GM23338 (cell line): ENCODE measurements at regions not wholly inside any gene's neighbourhood (a gene's known extent, or its start where the extent isn't known, plus 50 kb on each side); places are given as distances from the start of the nearest gene placed in this dataset.

Experiments used
- ATAC-seq: fragments of 200-7000 bp; cut with Tn5 transposase; 3 replicates; pipeline ENCODE4 v1.9.1; 2020
- DNase-seq: peaks from one replicate; pipeline ENCODE4 v3.0.0-alpha.2; 2015; ENCODE audit warnings: low spot score
- H2AFZ ChIP-seq: fragments of 200-600 bp; sonication (generic); 2 replicates; pipeline ENCODE4 v1.8.0; 2016; ENCODE audit warnings: antibody characterized with exemption, mild to moderate bottlenecking, moderate library complexity
- H3F3A ChIP-seq: fragments of 200-600 bp; sonication (generic); replicated peaks from 2 replicates; pipeline ENCODE4 v1.8.0; 2017; ENCODE audit warnings: antibody characterized with exemption, mixed run types, low read depth
- H3K27ac ChIP-seq: fragments of 200-600 bp; sonication (generic); 2 replicates; pipeline ENCODE4 v1.6.1; 2016; ENCODE audit warnings: low read depth
- H3K27me3 ChIP-seq: fragments of 200-600 bp; sonication (generic); 2 replicates; pipeline ENCODE4 v1.8.0; 2016; ENCODE audit warnings: mild to moderate bottlenecking, mixed run types, moderate library complexity; ENCODE audit not compliant: insufficient read depth
- H3K36me3 ChIP-seq: fragments of 200-600 bp; sonication (generic); 2 replicates; pipeline ENCODE4 v1.8.0; 2016; ENCODE audit warnings: mild to moderate bottlenecking; ENCODE audit not compliant: insufficient read depth
- H3K4me1 ChIP-seq: fragments of 200-600 bp; sonication (generic); 2 replicates; pipeline ENCODE4 v1.8.0; 2016; ENCODE audit warnings: mild to moderate bottlenecking, moderate library complexity; ENCODE audit not compliant: insufficient read depth
- H3K4me2 ChIP-seq: fragments of 200-600 bp; sonication (generic); 2 replicates; pipeline ENCODE4 v1.7.1; 2017; ENCODE audit warnings: mixed run types
- H3K4me3 ChIP-seq: fragments of 200-600 bp; sonication (generic); 2 replicates; pipeline ENCODE4 v1.6.1; 2016; ENCODE audit warnings: mixed run types
- H3K79me2 ChIP-seq: fragments of 200-600 bp; sonication (generic); replicated peaks from 2 replicates; pipeline ENCODE4 v1.8.0; 2017; ENCODE audit warnings: mild to moderate bottlenecking; ENCODE audit not compliant: insufficient read depth
- H3K9me2 ChIP-seq: fragments of 200-600 bp; sonication (generic); 2 replicates; pipeline ENCODE4 v1.8.0; 2017; ENCODE audit not compliant: insufficient read depth
- H4K20me1 ChIP-seq: fragments of 200-600 bp; sonication (generic); replicated peaks from 2 replicates; pipeline ENCODE4 v1.8.0; 2017; ENCODE audit warnings: mild to moderate bottlenecking; ENCODE audit not compliant: insufficient read depth
- H3K27ac Mint-ChIP-seq: 2 replicates; pipeline ENCODE4 v1.8.0; 2020; ENCODE audit warnings: inconsistent platforms, mild to moderate bottlenecking, moderate library complexity, mixed read lengths
- H3K27me3 Mint-ChIP-seq: 3 replicates; pipeline ENCODE4 v1.8.0; 2022; ENCODE audit warnings: low read depth, mild to moderate bottlenecking, moderate library complexity, mixed read lengths, inconsistent platforms; ENCODE audit not compliant: insufficient read depth, poor library complexity
- H3K36me3 Mint-ChIP-seq: 3 replicates; pipeline ENCODE4 v1.8.0; 2021; ENCODE audit warnings: low read depth, mild to moderate bottlenecking, inconsistent platforms, moderate library complexity, mixed read lengths
- H3K4me1 Mint-ChIP-seq: 3 replicates; pipeline ENCODE4 v1.8.0; 2020; ENCODE audit warnings: mild to moderate bottlenecking, inconsistent platforms, mixed read lengths
- H3K4me3 Mint-ChIP-seq: 3 replicates; pipeline ENCODE4 v1.8.0; 2021; ENCODE audit warnings: moderate library complexity, mild to moderate bottlenecking, inconsistent platforms, mixed read lengths
- H3K9me3 Mint-ChIP-seq: 3 replicates; pipeline ENCODE4 v1.8.0; 2020; ENCODE audit warnings: moderate library complexity, mild to moderate bottlenecking, inconsistent platforms, mixed read lengths
- CREB1 ChIP-seq: fragments of 250-450 bp; sonication (Bioruptor Pico); IDR thresholded peaks from 2 replicates; pipeline ENCODE4 v1.5.0; 2020; ENCODE audit warnings: low read depth, mild to moderate bottlenecking, moderate library complexity
- EZH2 ChIP-seq: fragments of 200-600 bp; sonication (generic); IDR thresholded peaks from one replicate; pipeline ENCODE4 v1.8.0; 2017; ENCODE audit warnings: antibody characterized with exemption, mild to moderate bottlenecking, low read depth; ENCODE audit not compliant: unreplicated experiment
- EZH2phosphoT487 ChIP-seq: fragments of 200-600 bp; sonication (generic); IDR thresholded peaks from one replicate; pipeline ENCODE4 v1.8.1; 2018; ENCODE audit warnings: antibody characterized with exemption; ENCODE audit not compliant: unreplicated experiment
- JUNB ChIP-seq: IDR thresholded peaks from one replicate; pipeline ENCODE4 v1.6.1; 2016; ENCODE audit warnings: antibody characterized with exemption; ENCODE audit not compliant: unreplicated experiment
- NANOG ChIP-seq: IDR thresholded peaks from 2 replicates; pipeline ENCODE4 v1.6.1; 2016; ENCODE audit warnings: antibody characterized with exemption, borderline replicate concordance
- POLR2AphosphoS5 ChIP-seq: IDR thresholded peaks from 2 replicates; pipeline ENCODE4 v1.6.1; 2016; ENCODE audit warnings: antibody characterized with exemption, low read depth
- REST ChIP-seq: IDR thresholded peaks from one replicate; pipeline ENCODE4 v1.6.1; 2018; ENCODE audit warnings: antibody characterized with exemption; ENCODE audit not compliant: unreplicated experiment
- STAT1 ChIP-seq: IDR thresholded peaks from one replicate; pipeline ENCODE4 v1.6.1; 2016; ENCODE audit warnings: antibody characterized with exemption; ENCODE audit not compliant: unreplicated experiment
- ZNF114 ChIP-seq: fragments of 250-450 bp; sonication (Bioruptor Pico); IDR thresholded peaks from 2 replicates; pipeline ENCODE4 v1.5.0; 2020; ENCODE audit warnings: mild to moderate bottlenecking, moderate library complexity
- ZNF331 ChIP-seq: fragments of 250-450 bp; sonication (Bioruptor Pico); IDR thresholded peaks from 2 replicates; pipeline ENCODE4 v1.5.0; 2020; ENCODE audit warnings: low read depth, mild to moderate bottlenecking, moderate library complexity
- TF ChIP-seq, protein P1 (sequence below): fragments of 250-450 bp; sonication (Bioruptor Pico); IDR thresholded peaks from 2 replicates; pipeline ENCODE4 v1.5.0; 2020; ENCODE audit warnings: mild to moderate bottlenecking, moderate library complexity
- TF ChIP-seq, protein P2 (sequence below): IDR thresholded peaks from 2 replicates; pipeline ENCODE4 v1.6.1; 2016; ENCODE audit warnings: antibody characterized with exemption
- TF ChIP-seq, protein P3 (sequence below), 2 experiments: fragments of 200-600 bp in 1 of 2; sonication (generic) in 1 of 2; conservative IDR thresholded peaks; 2 replicates each; pipeline versions ENCODE4 v1.5.1 to v1.6.1; 2016 to 2017; ENCODE audit warnings: antibody characterized with exemption in 2 of 2, low read depth in 2 of 2, mild to moderate bottlenecking in 2 of 2, moderate library complexity in 1 of 2

- Mint-ChIP-seq H3K9me3 (peaks cover 9% of the 10 kb centered on the region), H3K4me3 (no peak overlapping the region), H3K27me3 (peaks cover 3% of the 10 kb centered on the region), H3K27ac (no peak overlapping the region), H3K36me3 (peaks cover 4% of the 10 kb centered on the region; the same call in 2 of the 3 replicates), H3K4me1 (peaks cover 6% of the 10 kb centered on the region; the same call in 2 of the 3 replicates)
- H3K27ac ChIP-seq, result no peak overlapping the region
- TF ChIP-seq STAT1, result no peak
- TF ChIP-seq ZNF114 (CRISPR knock-in tag), result no peak
- TF ChIP-seq, protein P1, sequence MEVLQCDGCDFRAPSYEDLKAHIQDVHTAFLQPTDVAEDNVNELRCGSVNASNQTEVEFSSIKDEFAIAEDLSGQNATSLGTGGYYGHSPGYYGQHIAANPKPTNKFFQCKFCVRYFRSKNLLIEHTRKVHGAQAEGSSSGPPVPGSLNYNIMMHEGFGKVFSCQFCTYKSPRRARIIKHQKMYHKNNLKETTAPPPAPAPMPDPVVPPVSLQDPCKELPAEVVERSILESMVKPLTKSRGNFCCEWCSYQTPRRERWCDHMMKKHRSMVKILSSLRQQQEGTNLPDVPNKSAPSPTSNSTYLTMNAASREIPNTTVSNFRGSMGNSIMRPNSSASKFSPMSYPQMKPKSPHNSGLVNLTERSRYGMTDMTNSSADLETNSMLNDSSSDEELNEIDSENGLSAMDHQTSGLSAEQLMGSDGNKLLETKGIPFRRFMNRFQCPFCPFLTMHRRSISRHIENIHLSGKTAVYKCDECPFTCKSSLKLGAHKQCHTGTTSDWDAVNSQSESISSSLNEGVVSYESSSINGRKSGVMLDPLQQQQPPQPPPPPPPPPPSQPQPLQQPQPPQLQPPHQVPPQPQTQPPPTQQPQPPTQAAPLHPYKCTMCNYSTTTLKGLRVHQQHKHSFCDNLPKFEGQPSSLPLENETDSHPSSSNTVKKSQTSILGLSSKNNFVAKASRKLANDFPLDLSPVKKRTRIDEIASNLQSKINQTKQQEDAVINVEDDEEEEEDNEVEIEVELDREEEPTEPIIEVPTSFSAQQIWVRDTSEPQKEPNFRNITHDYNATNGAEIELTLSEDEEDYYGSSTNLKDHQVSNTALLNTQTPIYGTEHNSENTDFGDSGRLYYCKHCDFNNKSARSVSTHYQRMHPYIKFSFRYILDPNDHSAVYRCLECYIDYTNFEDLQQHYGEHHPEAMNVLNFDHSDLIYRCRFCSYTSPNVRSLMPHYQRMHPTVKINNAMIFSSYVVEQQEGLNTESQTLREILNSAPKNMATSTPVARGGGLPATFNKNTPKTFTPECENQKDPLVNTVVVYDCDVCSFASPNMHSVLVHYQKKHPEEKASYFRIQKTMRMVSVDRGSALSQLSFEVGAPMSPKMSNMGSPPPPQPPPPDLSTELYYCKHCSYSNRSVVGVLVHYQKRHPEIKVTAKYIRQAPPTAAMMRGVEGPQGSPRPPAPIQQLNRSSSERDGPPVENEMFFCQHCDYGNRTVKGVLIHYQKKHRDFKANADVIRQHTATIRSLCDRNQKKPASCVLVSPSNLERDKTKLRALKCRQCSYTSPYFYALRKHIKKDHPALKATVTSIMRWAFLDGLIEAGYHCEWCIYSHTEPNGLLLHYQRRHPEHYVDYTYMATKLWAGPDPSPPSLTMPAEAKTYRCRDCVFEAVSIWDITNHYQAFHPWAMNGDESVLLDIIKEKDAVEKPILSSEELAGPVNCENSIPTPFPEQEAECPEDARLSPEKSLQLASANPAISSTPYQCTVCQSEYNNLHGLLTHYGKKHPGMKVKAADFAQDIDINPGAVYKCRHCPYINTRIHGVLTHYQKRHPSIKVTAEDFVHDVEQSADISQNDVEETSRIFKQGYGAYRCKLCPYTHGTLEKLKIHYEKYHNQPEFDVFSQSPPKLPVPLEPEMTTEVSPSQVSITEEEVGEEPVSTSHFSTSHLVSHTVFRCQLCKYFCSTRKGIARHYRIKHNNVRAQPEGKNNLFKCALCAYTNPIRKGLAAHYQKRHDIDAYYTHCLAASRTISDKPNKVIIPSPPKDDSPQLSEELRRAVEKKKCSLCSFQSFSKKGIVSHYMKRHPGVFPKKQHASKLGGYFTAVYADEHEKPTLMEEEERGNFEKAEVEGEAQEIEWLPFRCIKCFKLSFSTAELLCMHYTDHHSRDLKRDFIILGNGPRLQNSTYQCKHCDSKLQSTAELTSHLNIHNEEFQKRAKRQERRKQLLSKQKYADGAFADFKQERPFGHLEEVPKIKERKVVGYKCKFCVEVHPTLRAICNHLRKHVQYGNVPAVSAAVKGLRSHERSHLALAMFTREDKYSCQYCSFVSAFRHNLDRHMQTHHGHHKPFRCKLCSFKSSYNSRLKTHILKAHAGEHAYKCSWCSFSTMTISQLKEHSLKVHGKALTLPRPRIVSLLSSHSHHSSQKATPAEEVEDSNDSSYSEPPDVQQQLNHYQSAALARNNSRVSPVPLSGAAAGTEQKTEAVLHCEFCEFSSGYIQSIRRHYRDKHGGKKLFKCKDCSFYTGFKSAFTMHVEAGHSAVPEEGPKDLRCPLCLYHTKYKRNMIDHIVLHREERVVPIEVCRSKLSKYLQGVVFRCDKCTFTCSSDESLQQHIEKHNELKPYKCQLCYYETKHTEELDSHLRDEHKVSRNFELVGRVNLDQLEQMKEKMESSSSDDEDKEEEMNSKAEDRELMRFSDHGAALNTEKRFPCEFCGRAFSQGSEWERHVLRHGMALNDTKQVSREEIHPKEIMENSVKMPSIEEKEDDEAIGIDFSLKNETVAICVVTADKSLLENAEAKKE, result no peak
- TF ChIP-seq JUNB, result no peak
- TF ChIP-seq, protein P2, sequence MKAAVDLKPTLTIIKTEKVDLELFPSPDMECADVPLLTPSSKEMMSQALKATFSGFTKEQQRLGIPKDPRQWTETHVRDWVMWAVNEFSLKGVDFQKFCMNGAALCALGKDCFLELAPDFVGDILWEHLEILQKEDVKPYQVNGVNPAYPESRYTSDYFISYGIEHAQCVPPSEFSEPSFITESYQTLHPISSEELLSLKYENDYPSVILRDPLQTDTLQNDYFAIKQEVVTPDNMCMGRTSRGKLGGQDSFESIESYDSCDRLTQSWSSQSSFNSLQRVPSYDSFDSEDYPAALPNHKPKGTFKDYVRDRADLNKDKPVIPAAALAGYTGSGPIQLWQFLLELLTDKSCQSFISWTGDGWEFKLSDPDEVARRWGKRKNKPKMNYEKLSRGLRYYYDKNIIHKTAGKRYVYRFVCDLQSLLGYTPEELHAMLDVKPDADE, result no peak
- TF ChIP-seq POLR2AphosphoS5, result no peak
- TF ChIP-seq CREB1 (CRISPR knock-in tag), result no peak
- no peak for TF ChIP-seq REST
- no peak for TF ChIP-seq EZH2phosphoT487
- no peak for TF ChIP-seq EZH2
- TF ChIP-seq ZNF331 (CRISPR knock-in tag), result no peak
- no peak for TF ChIP-seq NANOG
- TF ChIP-seq, protein P3, sequence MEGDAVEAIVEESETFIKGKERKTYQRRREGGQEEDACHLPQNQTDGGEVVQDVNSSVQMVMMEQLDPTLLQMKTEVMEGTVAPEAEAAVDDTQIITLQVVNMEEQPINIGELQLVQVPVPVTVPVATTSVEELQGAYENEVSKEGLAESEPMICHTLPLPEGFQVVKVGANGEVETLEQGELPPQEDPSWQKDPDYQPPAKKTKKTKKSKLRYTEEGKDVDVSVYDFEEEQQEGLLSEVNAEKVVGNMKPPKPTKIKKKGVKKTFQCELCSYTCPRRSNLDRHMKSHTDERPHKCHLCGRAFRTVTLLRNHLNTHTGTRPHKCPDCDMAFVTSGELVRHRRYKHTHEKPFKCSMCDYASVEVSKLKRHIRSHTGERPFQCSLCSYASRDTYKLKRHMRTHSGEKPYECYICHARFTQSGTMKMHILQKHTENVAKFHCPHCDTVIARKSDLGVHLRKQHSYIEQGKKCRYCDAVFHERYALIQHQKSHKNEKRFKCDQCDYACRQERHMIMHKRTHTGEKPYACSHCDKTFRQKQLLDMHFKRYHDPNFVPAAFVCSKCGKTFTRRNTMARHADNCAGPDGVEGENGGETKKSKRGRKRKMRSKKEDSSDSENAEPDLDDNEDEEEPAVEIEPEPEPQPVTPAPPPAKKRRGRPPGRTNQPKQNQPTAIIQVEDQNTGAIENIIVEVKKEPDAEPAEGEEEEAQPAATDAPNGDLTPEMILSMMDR (conservative IDR thresholded peaks at IDR 0.05; ENCODE audit: low read depth in 2 of 2), result no peak
- peak overlapping the region; percentile 59; the same call in 1 of the 2 replicates for H2AFZ ChIP-seq
- DNase-seq, result no peak
- H3K36me3 ChIP-seq, result no peaks in the 10 kb centered on the region; the same call in 1 of the 2 replicates
- no peaks in the 10 kb centered on the region for H4K20me1 ChIP-seq
- 0 out of 2 replicates have a peak, but pooled peaks cover 5% of the 10 kb centered on the region for H3K9me2 ChIP-seq
- no peak for ATAC-seq
- H3K4me3 ChIP-seq, result no peak overlapping the region
- no peaks in the 10 kb centered on the region for H3K4me1 ChIP-seq
- no peaks in the 10 kb centered on the region for H3F3A ChIP-seq
- H3K27me3 ChIP-seq, result no peaks in the 10 kb centered on the region
- no peak overlapping the region for H3K4me2 ChIP-seq
- H3K79me2 ChIP-seq, result no peaks in the 10 kb centered on the region
Observed at GRCh38 chr5:67339219-67339767, 142.7 kb upstream of the CD180 start.
